ENCODE measurements at regions not wholly inside any gene's neighbourhood (a gene's known extent, or its start where the extent isn't known, plus 50 kb on each side); places are given as distances from the start of the nearest gene placed in this dataset.

- Histone ChIP-seq H3K27me3 (ENCODE audit: control insufficient read depth in 2 of 2, insufficient read depth in 2 of 2, low read length in 2 of 2) (no peaks in the 10 kb centered on the region), H4K20me1 (replicated peaks; ENCODE audit: control insufficient read depth, extremely low read depth, insufficient read depth, low read length) (no peaks in the 10 kb centered on the region), H3K4me1 (ENCODE audit: control insufficient read depth, extremely low read depth, insufficient read depth, low read length) (peaks cover 11% of the 10 kb centered on the region), H3K27ac (ENCODE audit: insufficient read depth, low read depth, low read length) (no peak overlapping the region), H2AFZ (ENCODE audit: low read depth, low read length) (no peak overlapping the region), H3K9me3 (replicated peaks; ENCODE audit: control insufficient read depth, insufficient read depth, low read length) (no peaks in the 10 kb centered on the region), H3K79me2 (ENCODE audit: control insufficient read depth, insufficient read depth, low read length) (no peaks in the 10 kb centered on the region), H3K4me2 (ENCODE audit: insufficient read depth, low read length) (no peak overlapping the region), H3K4me3 (replicated peaks in 1 of 3; ENCODE audit: insufficient read depth in 1 of 3, low read depth in 1 of 3, low read length in 3 of 3) (no peak overlapping the region), H3K9ac (replicated peaks; ENCODE audit: extremely low read depth, insufficient read depth, low read length) (no peak overlapping the region), H3K36me3 (ENCODE audit: control insufficient read depth in 2 of 2, extremely low read depth in 1 of 2, insufficient read depth in 2 of 2, low read length in 2 of 2) (no peaks in the 10 kb centered on the region), H3K9me1 (replicated peaks; ENCODE audit: control insufficient read depth, extremely low read depth, insufficient read depth, low read length) (no peaks in the 10 kb centered on the region)
- intact Hi-C loops (cut with micrococcal nuclease) (no loop called here), dilution Hi-C loops (cut with MboI; ENCODE audit: extremely low pct_ligation_motif_present, low sequenced_read_pairs) (no loop called here)
- TF ChIP-seq CTCF (IDR thresholded peaks at IDR 0.05; ENCODE audit: extremely low read depth in 1 of 2, insufficient read depth in 1 of 2, low read depth in 1 of 2, low read length in 2 of 2) (no peak), JUN (IDR thresholded peaks at IDR 0.05; ENCODE audit: borderline replicate concordance, insufficient read depth, insufficient read length, low read depth) (no peak), FOS (IDR thresholded peaks at IDR 0.05; ENCODE audit: borderline replicate concordance, insufficient read depth, low read length) (no peak), EZH2 (IDR thresholded peaks at IDR 0.05; ENCODE audit: borderline replicate concordance, low read depth, low read length, severe bottlenecking) (no peak), GATA2 (IDR thresholded peaks at IDR 0.05; ENCODE audit: insufficient read depth, insufficient read length, low read depth, low read length) (no peak), POLR2A (IDR thresholded peaks at IDR 0.05; ENCODE audit: low read depth, low read length) (no peak), POLR2AphosphoS5 (IDR thresholded peaks at IDR 0.05; ENCODE audit: insufficient read depth, low read depth, low read length) (no peak), MYC (IDR thresholded peaks at IDR 0.05; ENCODE audit: low read depth, low read length) (no peak)
- TF ChIP-seq, protein P1, sequence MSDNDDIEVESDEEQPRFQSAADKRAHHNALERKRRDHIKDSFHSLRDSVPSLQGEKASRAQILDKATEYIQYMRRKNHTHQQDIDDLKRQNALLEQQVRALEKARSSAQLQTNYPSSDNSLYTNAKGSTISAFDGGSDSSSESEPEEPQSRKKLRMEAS (IDR thresholded peaks at IDR 0.05; ENCODE audit: insufficient read depth, insufficient read length), result no peak
- ChIA-PET CTCF (interaction anchor here (1.8 kb wide), 1 partner anchor 43 kb away, joined by 9 read pairs; no protein-coding TSS in a partner anchor), POLR2A (no interaction called here)
- DNase-seq (ENCODE audit: low read depth, low spot score), result no peak
- no TSS peak for BruUV-seq (replicated peaks)
- no peak for FAIRE-seq
These were observed 82.2 kb upstream of the GOLGA8B start for GRCh38 chr15:34665498-34666116.
